ENCODE measurements at regions not wholly inside any gene's neighbourhood (a gene's known extent, or its start where the extent isn't known, plus 50 kb on each side); places are given as distances from the start of the nearest gene placed in this dataset.
"Not testable (repeated sequence)": the region's sequence is repeated elsewhere in the genome, so short reads cannot be mapped to it uniquely, and the experiment has no call there.

DNA sequence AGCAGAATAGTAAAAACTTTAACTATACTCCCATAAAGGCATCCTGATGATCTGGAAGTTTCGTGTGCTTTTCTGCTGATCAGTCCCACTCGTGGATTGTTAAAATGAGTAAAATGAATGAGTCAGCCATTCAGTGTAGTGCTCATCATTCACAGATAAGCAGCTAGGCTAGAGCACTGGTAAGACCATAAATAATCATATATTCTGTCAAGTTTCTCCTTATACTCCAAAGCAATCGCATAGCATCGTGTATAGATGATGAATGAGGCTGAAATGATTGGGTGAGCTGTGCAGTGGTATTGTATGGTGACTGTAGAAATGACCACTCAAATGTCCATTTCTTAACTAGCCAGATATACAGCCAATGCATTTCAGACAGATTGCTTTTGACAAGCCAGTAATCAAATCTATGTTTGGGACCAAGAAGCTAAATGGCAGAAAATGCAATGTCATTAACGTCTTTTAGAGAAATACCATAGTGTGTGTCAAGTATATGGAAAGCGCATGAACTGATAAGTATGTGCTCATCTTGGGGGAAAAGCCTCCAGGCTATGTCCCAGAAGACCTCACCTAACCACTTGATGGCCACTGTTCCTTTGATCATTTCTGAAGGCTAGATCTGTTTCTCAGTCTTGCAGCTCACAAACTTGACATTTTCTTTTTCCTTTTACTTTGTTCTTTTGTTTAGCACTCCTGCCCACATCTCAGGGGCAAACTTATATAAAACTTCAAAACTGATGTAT, 227.2 kb upstream of the FAM3C start:
- no peak for DNase-seq
- no peaks in the 10 kb centered on the region for H3K27me3 ChIP-seq (ENCODE audit: control insufficient read depth, insufficient read depth, low read length)
- no peaks in the 10 kb centered on the region for H3K9me3 ChIP-seq (replicated peaks; ENCODE audit: control insufficient read depth, low read depth, low read length)
- H3K27ac ChIP-seq (ENCODE audit: low read length): no peak overlapping the region
- WGBS (ENCODE audit: insufficient coverage): no CpG with 5 or more reads among the region's 6 CpGs
- H3K4me1 ChIP-seq (ENCODE audit: control insufficient read depth, insufficient read depth, low read length): no peaks in the 10 kb centered on the region
- no peaks in the 10 kb centered on the region for H3K36me3 ChIP-seq (ENCODE audit: control insufficient read depth, insufficient read depth, low read length)
- no peak overlapping the region for H3K4me3 ChIP-seq (ENCODE audit: low read length)

GRCh38 chr7:121621937-121622336, 225.8 kb upstream of the FAM3C start:
- H3K27me3 ChIP-seq (ENCODE audit: control insufficient read depth, insufficient read depth, low read length): no peaks in the 10 kb centered on the region

GRCh38 chr7:121620953-121621606, 225.0 kb upstream of the FAM3C start:
- no peaks in the 10 kb centered on the region for H3K36me3 ChIP-seq (ENCODE audit: control insufficient read depth, insufficient read depth, low read length)

More at GRCh38 chr7:121621937-121622336, 225.8 kb upstream of the FAM3C start:
- H3K4me1 ChIP-seq (ENCODE audit: control insufficient read depth, insufficient read depth, low read length): no peaks in the 10 kb centered on the region
- DNase-seq: no peak
- H3K9me3 ChIP-seq (replicated peaks; ENCODE audit: control insufficient read depth, low read depth, low read length): no peaks in the 10 kb centered on the region
- no peak overlapping the region for H3K27ac ChIP-seq (ENCODE audit: low read length)
- no peaks in the 10 kb centered on the region for H3K36me3 ChIP-seq (ENCODE audit: control insufficient read depth, insufficient read depth, low read length)
- no CpG with 5 or more reads among the region's 4 CpGs for WGBS (ENCODE audit: insufficient coverage)
- H3K4me3 ChIP-seq (ENCODE audit: low read length): no peak overlapping the region

GRCh38 chr7:121620206-121620605, 224.1 kb upstream of the FAM3C start:
- H3K27me3 ChIP-seq (ENCODE audit: control insufficient read depth, insufficient read depth, low read length): no peaks in the 10 kb centered on the region

More at GRCh38 chr7:121620953-121621606, 225.0 kb upstream of the FAM3C start:
- H3K27me3 ChIP-seq (ENCODE audit: control insufficient read depth, insufficient read depth, low read length): no peaks in the 10 kb centered on the region
- no peaks in the 10 kb centered on the region for H3K9me3 ChIP-seq (replicated peaks; ENCODE audit: control insufficient read depth, low read depth, low read length)
- no peak overlapping the region for H3K4me3 ChIP-seq (ENCODE audit: low read length)
- WGBS (ENCODE audit: insufficient coverage): 67% methylated on average over 5 of the region's 11 CpGs
- H3K27ac ChIP-seq (ENCODE audit: low read length): no peak overlapping the region
- DNase-seq: no peak
- no peaks in the 10 kb centered on the region for H3K4me1 ChIP-seq (ENCODE audit: control insufficient read depth, insufficient read depth, low read length)

GRCh38 chr7:121618182-121618581, 222.1 kb upstream of the FAM3C start:
- no peaks in the 10 kb centered on the region for H3K4me1 ChIP-seq (ENCODE audit: control insufficient read depth, insufficient read depth, low read length)
- H3K27me3 ChIP-seq (ENCODE audit: control insufficient read depth, insufficient read depth, low read length): no peaks in the 10 kb centered on the region
- no peak for DNase-seq
- no peak overlapping the region for H3K27ac ChIP-seq (ENCODE audit: low read length)
- H3K9me3 ChIP-seq (replicated peaks; ENCODE audit: control insufficient read depth, low read depth, low read length): no peaks in the 10 kb centered on the region
- no peak overlapping the region for H3K4me3 ChIP-seq (ENCODE audit: low read length)
- no peaks in the 10 kb centered on the region for H3K36me3 ChIP-seq (ENCODE audit: control insufficient read depth, insufficient read depth, low read length)
- no CpG with 5 or more reads among the region's 2 CpGs for WGBS (ENCODE audit: insufficient coverage)

More at GRCh38 chr7:121620206-121620605, 224.1 kb upstream of the FAM3C start:
- H3K4me3 ChIP-seq (ENCODE audit: low read length): no peak overlapping the region
- H3K9me3 ChIP-seq (replicated peaks; ENCODE audit: control insufficient read depth, low read depth, low read length): no peaks in the 10 kb centered on the region
- no peaks in the 10 kb centered on the region for H3K4me1 ChIP-seq (ENCODE audit: control insufficient read depth, insufficient read depth, low read length)
- no peaks in the 10 kb centered on the region for H3K36me3 ChIP-seq (ENCODE audit: control insufficient read depth, insufficient read depth, low read length)
- no peak overlapping the region for H3K27ac ChIP-seq (ENCODE audit: low read length)
- WGBS (ENCODE audit: insufficient coverage): no CpG with 5 or more reads among the region's 3 CpGs
- DNase-seq: no peak

DNA sequence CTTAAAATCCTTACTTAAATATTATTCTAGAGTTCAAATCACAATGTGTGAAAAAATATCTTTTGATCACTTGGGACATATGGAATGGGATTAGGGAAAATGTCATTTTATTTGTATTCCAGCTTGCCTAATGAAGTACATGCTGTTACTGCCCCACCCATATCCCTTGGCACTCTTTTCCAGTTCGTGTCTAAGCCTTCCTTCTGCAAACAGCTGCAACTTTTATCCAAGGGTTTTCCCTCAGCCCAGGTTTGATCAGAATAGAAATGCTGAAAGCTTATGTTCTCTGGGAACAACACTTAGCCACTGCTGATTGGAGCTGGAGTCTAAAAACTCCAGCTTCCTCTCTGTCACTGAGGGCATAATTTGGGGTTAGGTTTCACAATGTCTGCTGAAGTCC, 214.1 kb upstream of the FAM3C start:
- peak; percentile 74 for DNase-seq
- peak overlapping the region; percentile 22 for H3K27ac ChIP-seq (ENCODE audit: low read length)
- 0% methylated on average over 1 of the region's 1 CpG for whole genome bisulfite sequencing (ENCODE audit: insufficient coverage)

DNA sequence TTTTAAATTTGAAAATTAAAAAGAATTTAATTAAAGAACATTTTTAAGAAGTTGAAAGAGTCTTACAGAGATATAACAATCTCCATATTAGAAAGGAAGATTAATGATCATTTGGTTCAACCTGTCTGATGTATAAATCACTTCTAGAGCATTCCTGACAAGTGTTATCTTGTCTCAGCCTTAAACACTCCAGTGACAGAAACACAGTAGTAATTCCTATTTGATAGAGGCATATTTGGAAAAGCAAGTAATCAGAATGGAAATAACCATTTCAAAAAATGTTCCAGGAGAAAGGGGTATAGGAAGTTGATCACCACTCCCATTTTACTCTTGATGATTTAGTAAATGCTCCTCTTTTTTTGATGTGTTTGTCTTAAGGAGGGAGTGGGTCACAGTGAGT, 213.1 kb upstream of the FAM3C start:
- H3K27ac ChIP-seq (ENCODE audit: low read length): no peak overlapping the region
- no peak overlapping the region for H3K4me3 ChIP-seq (ENCODE audit: low read length)
- no peaks in the 10 kb centered on the region for H3K27me3 ChIP-seq (ENCODE audit: control insufficient read depth, insufficient read depth, low read length)
- no peak for DNase-seq
- no peaks in the 10 kb centered on the region for H3K9me3 ChIP-seq (replicated peaks; ENCODE audit: control insufficient read depth, low read depth, low read length)
- H3K36me3 ChIP-seq (ENCODE audit: control insufficient read depth, insufficient read depth, low read length): no peaks in the 10 kb centered on the region
- peaks cover 4% of the 10 kb centered on the region for H3K4me1 ChIP-seq (ENCODE audit: control insufficient read depth, insufficient read depth, low read length)

More for the DNA sequence above, 214.1 kb upstream of the FAM3C start:
- H3K4me1 ChIP-seq (ENCODE audit: control insufficient read depth, insufficient read depth, low read length): peaks cover 3% of the 10 kb centered on the region
- no peak overlapping the region for H3K4me3 ChIP-seq (ENCODE audit: low read length)
- H3K9me3 ChIP-seq (replicated peaks; ENCODE audit: control insufficient read depth, low read depth, low read length): no peaks in the 10 kb centered on the region
- no peaks in the 10 kb centered on the region for H3K27me3 ChIP-seq (ENCODE audit: control insufficient read depth, insufficient read depth, low read length)
- H3K36me3 ChIP-seq (ENCODE audit: control insufficient read depth, insufficient read depth, low read length): no peaks in the 10 kb centered on the region

DNA sequence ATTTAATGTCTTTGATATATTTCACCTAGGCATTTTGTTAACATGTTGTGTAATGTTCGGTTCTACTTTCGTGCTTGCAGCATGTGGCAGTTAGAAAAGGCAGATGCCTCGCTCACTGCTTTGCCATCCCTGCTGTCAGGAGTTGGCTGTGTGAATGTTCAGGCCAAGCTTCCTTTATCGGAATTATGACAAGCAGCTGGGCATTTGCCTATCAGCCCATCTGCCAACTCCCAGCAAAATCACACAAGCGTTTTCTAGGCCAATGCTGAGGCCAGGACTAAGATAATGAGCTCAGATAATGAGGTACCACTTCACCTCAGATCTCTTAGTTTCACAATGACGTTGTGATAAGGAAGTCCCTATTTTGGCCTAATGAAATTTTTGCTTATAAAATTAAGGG, 212.7 kb upstream of the FAM3C start:
- H3K4me1 ChIP-seq (ENCODE audit: control insufficient read depth, insufficient read depth, low read length): peaks cover 4% of the 10 kb centered on the region
- no peak overlapping the region for H3K27ac ChIP-seq (ENCODE audit: low read length)
- H3K9me3 ChIP-seq (replicated peaks; ENCODE audit: control insufficient read depth, low read depth, low read length): no peaks in the 10 kb centered on the region
- no peaks in the 10 kb centered on the region for H3K27me3 ChIP-seq (ENCODE audit: control insufficient read depth, insufficient read depth, low read length)
- no peak overlapping the region for H3K4me3 ChIP-seq (ENCODE audit: low read length)
- WGBS (ENCODE audit: insufficient coverage): 80% methylated on average over 2 of the region's 6 CpGs
- H3K36me3 ChIP-seq (ENCODE audit: control insufficient read depth, insufficient read depth, low read length): no peaks in the 10 kb centered on the region
- DNase-seq: peak; percentile 30

- WGBS (ENCODE audit: insufficient coverage): no CpG with 5 or more reads among the region's 2 CpGs
Observed at GRCh38 chr7:121608183-121608582, 212.1 kb upstream of the FAM3C start.

DNA sequence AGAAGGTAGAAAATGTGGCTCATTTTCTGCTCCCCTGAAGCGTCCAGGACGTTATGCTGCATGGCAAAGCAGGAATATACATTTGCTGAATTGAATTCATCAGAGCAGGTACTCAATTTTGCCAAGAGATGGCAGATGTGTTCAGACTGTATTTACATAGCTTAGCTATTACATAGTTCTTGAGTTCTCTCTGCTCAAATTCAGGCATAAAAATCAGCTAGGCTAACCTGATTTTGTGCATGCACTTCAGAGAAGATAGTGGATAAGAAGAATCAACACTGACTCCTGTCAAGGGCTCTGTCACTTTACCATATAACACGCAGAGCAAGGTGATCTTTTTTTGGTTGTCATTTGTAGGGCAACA, 209.2 kb upstream of the FAM3C start:
- no peak overlapping the region for H3K4me3 ChIP-seq (ENCODE audit: low read length)
- no peak overlapping the region for H3K27ac ChIP-seq (ENCODE audit: low read length)
- WGBS (ENCODE audit: insufficient coverage): no CpG with 5 or more reads among the region's 3 CpGs
- H3K9me3 ChIP-seq (replicated peaks; ENCODE audit: control insufficient read depth, low read depth, low read length): no peaks in the 10 kb centered on the region
- no peaks in the 10 kb centered on the region for H3K27me3 ChIP-seq (ENCODE audit: control insufficient read depth, insufficient read depth, low read length)
- H3K36me3 ChIP-seq (ENCODE audit: control insufficient read depth, insufficient read depth, low read length): no peaks in the 10 kb centered on the region
- peaks cover 4% of the 10 kb centered on the region for H3K4me1 ChIP-seq (ENCODE audit: control insufficient read depth, insufficient read depth, low read length)
- DNase-seq: peak; percentile 58

More at GRCh38 chr7:121608183-121608582, 212.1 kb upstream of the FAM3C start:
- H3K4me3 ChIP-seq (ENCODE audit: low read length); H3K36me3 ChIP-seq (ENCODE audit: control insufficient read depth, insufficient read depth, low read length); H3K27me3 ChIP-seq (ENCODE audit: control insufficient read depth, insufficient read depth, low read length); H3K9me3 ChIP-seq (replicated peaks; ENCODE audit: control insufficient read depth, low read depth, low read length); DNase-seq; H3K27ac ChIP-seq (ENCODE audit: low read length); H3K4me1 ChIP-seq (ENCODE audit: control insufficient read depth, insufficient read depth, low read length): not testable (repeated sequence)

Data from muscle of leg (tissue), 3 donors.